Renal pelvis (tissue), 1 donor: ENCODE measurements at regions not wholly inside any gene's neighbourhood (a gene's known extent, or its start where the extent isn't known, plus 50 kb on each side); places are given as distances from the start of the nearest gene placed in this dataset.
"Not testable (repeated sequence)": the region's sequence is repeated elsewhere in the genome, so short reads cannot be mapped to it uniquely, and the experiment has no call there.

Experiments
- DNase-seq: peaks from one replicate; pipeline ENCODE4 v3.0.0-alpha.2; 2013

DNA sequence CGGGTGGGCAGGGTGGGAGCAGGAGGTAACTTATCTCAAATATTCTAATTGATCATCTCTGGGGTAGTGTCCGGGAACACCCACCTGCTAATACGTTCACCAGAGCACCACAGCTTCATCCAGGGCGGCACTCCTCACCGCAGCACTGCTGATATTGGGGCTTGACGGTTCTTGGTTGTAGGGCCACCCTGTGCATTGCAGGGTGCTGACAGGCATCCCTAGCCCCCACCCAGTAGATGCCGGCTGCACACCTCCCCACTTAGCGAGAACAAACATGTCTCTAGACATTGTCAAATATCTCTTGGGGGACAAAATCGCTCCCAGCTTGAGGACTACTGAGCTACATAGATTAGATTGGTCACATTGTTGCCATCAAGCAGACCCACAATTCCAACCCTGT, 73.9 kb upstream of the WASF3 start:
- DNase-seq = no peak

DNA sequence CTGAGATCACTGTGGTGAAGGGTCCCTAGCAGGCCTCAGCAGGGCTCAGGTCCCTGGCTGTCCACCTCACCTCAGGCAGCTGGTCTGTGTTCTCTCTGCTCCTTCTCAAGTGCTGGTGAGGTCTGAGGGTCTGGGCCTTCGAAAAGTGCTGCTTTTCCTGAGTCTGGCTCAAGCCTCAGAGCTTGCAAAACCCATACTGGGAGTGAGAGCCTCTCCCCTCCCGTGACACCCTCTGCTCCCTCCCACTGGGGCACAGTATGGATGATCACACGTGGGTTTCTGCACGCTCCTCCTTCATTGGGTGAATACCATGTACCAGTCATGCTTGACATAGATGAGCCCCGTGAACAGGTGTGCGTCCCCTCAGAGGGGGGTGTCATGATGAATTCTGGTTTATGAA, 73.3 kb upstream of the WASF3 start:
- no peak for DNase-seq

DNA sequence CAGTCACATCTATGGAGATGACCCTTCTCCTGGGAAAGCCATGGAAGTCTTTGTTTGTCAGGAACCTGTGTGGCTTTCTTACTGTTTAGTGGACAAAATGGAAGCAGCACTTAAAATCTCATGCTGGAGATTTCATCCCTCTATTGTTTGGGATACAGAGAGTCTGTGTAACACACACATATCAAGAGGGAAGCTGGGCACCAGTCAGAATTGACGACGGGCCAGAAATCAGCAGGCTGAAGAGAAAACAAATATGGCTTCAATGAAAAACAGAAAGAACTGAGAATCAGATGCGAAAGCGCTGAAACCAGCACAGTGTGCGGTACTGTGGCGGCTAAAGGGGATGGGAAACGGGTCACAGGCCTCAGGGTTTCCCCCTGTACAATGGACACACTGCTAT, 72.2 kb upstream of the WASF3 start:
- no peak for DNase-seq

DNA sequence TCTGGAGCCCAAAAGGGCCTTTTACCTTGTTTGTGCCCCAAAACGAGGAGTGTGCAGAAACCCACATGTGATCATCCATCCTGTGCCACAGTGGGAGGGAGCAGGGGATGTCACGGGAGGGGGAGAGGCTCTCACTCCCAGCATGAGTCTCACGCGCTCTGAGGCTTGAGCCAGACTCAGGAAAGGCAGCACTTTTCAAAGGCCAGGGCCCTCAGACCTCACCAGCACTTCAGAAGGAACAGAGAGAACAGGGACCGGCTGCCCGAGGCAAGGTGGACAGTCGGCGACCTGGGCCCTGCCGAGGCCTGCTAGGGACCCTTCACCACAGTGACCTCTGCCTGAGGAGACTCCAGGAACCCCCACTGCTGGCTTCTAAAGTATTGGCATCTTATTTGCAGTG, 71.7 kb upstream of the WASF3 start:
- DNase-seq = no peak

DNA sequence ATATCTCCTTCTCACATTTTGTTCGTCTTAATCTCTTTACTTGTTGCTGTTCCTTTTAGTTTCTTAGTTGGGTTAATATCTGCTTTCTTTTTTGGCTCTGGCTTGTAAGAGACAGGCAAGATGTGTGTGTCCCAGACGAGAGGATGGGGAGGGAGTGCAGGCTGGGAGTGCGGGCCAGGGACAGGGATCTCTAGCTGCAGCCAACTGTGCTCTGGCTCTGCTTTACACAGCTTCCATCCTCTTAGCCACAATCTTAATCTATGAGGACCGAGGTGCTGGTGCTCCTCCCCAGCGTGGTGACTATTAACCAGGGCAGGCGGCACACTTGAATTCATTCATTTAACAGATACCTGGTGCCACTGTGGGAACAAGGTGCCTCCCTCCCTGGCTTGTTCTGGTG, 70.9 kb upstream of the WASF3 start:
- no peak for DNase-seq

DNA sequence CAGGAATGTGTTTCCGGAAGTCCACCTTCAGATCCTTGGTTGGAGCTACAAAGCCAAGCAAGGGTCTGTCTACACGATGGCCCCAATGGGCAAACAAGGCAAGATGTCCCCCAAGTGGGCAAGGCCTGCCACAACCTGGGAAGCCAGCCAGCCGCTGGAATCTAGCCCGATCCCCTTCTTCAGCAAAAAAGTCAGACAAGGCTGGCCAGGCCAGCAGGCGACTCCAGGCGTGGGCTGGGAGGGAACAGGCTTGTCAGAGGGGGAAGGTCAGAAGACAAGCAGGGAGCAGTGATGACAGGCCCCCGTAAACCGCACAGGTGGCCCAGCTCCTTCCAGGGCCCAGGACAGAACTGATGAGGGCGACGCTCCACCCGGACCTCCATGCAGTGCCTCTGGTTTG, 69.7 kb upstream of the WASF3 start:
- no peak for DNase-seq

DNA sequence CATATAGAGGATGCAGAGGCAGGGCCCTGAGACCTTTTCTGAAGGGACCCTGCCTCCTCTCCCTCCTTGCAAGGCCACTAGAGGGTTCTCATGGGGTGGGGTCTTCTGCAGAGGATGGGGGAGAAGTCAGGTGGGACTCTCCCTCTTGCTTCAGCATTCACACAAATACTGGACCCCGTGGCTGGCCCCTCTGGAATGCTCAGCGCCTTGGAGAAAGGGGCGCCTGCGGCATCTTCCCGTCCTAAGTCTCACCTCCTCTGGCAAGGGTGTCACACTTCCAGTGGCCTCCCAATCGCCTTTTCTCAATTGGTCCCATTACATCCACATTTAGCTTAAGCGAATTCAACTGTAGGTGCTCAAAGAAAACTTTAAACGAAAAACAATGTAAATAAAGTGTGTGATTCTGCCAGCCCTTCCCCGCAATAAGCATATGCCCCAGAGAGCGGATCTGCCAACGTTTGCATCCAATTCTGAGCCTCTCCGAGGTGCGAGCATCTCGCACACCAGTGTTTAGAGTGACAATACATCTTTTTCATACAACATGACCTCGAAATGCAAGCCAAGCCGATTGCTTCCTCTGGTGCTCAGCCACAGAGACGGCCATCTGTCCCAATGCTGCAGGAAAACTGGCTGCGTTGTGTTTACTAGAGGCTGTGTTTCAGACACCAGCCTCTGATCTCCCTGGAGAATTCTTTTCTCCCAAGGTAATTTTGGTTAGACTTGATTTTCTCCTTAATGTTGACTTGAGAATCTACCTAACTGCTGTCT, 69.1 kb upstream of the WASF3 start:
- no peak for DNase-seq

DNA sequence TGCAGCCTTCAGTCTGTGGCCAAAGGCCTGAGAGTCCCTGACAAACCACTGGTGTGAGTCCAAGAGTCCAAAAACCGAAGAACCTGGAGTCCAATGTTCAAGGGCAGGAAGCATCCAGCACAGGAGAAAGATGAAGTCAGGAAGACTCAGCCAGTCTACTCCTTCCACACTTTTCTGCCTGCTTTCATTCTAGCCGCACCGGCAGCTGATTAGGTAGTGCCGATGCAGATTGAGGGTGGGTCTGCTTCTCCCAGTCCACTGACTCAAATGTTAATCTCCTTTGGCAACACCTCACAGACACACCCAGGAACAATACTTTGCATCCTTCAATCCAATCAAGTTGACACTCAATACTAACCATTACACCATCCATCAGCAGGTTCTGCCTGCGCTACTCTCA, 65.2 kb upstream of the WASF3 start:
- not testable (repeated sequence) for DNase-seq

DNA sequence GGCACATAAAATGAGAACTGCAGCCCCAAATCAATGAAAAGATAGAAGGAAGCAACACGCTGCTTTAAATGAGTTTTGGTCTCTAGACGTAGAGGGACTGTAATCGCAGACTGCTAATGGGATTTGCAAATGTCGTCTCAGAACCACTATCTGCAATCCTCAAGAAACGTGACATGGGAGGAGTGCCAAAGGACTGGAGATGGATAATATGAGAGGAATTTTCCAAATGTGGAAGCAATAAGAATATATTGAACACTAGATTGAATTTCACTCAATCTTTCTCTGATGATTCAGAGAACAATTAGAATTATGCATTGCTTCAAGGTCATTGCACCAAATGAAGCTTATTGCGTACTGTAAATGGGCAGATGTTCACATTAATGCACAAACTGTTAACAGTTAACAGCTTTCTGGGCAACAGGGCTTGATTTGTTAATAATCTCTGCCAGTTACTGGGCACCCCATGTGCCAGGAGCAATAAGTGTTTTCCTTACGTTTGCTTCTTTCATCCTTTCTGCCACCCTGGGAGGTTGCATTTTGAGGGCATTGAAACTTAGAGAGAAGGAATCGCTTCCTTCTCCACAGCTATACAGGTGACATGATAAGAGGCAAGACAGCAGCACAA, 62.8 kb upstream of the WASF3 start:
- DNase-seq = no peak

DNA sequence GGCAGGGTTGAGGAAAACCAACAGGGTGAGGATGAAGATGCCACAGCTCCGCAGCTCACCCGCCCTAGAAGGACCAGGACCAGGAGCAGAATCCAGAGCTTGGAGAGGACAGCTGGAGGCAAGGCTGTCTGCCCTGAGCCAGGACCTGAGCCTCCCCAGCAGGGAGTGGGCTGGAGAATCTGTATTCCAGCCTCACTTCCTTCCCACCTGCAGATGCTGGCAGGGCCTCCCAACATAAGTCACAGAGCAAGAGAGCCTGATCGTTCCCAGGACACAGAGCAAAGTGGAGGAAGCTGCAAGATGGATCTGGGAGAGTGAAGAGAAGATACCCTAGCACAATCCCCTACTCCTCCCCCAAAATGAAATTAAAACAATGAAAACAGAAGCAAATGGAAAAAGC, 61.7 kb upstream of the WASF3 start:
- DNase-seq = no peak

DNA sequence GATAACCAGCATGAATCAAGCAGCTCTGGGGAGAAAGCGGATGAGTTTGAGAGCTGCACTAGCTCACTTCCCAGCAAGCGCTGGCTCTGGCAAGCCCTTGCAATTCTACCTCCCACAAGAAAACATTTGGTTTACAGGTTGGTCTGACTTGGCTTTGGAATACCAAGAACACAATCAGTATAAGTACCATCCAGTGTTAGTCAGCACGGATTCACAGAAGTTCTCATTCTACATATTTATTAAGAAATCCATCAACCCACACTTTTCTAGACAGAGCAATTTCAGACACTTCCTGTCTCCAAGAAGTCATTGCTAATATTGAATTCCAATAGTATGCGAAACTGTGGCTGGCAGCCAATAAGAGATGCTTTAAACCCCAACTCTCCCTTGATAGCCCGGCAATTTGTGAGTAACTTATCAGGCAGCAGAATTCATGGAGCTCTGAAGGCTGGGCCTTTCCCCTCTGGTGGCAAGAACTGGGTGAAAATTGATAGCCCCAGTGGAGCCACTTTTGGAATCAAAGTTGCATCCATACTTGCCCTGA, 59.4 kb upstream of the WASF3 start:
- DNase-seq = no peak

DNA sequence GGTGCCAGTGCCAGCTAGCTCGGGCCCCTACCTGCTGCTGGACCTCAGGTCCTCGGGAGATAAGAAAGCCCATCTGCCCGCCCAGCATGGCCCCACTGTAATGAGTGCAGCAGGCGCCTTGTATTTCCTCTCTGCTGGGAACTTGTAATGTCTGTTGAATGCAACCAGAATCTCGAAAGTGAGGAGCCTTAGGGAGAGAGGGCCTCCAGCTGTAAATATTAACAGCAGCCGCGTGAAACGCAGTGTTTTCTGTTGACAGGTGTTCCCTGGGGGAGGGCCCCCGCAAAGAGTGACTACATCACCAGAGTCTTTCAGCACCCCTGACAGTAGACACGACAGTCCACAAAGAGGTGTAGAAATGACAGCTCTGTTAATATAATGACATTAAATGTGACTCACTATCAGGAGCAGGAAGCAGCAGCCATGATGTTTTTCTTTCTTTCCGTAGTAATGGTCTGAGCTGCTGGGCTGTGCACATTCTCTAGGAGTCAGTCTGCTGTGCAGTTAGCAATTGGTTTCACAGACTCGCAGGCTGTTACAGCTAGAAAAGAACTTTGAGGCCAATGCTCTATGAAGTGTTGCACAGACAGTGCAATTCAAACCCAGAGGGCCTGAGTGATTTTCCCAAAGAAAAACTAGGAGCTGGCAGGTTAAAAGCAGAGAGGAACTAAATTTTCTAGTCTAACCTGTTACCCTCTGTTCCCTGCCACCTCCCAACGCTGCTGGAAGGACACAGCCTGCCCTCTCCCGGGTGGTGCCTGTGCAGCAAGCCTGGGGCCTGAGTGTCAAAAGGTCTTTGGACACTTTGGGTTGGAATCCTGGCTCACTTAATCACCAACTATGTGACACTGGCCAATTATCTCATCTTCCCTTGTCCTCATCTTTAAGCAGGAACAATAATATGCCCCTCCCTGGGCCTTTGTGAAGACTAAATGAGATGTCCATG, 58.6 kb upstream of the WASF3 start:
- DNase-seq = no peak

DNA sequence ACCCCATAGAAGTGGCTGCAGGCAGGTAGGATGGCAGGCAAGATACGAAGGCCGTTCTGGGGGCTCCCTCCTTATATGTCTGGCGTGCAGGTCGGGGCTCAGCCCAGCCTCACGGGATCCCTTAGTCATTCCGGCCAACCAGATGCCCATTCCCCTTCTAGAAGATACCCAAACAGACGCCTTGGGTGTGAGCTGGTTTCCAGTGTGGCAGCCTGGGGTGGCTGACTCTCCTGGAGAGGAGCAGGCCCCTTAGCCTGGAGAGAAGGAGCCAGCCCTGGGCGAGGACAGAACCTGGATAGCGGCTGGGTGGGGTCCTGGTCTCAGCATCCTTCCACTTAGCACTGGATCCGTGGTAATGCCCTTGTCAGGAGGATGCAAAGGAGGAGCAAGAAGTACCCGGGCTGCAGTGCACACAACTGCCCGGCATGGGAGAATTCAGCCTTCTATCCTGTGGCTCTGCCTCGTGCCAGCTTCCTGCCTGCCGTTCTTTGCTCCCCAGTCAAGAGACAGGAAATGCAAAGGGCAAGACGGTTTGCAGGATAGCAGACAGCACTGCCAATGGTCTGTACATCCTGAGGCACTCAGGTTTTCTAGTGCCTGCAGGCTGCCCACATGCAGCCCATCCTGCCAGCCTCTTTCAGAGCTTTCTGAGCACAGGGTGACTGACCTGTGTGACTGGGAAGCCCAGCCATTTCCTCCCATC, 56.7 kb upstream of the WASF3 start:
- no peak for DNase-seq

DNA sequence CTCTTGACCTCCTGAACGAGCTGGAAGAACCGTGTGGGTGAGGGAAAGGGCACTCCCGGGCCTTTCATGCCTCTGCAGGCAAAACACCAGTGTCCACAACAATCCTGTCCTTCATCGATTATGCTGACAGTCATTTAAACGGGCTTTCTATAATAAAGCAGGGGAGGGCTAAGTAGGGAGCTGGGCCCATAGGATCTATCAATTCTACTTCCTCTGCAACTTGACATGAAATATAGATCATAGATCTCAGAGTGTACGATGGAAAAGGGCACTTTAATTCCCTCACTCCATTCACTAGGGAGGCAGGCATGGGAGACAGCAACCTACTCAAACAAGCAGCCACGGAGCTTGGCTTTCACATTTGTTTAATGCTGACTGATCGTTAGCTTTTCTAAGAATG, 55.8 kb upstream of the WASF3 start:
- DNase-seq = no peak

DNA sequence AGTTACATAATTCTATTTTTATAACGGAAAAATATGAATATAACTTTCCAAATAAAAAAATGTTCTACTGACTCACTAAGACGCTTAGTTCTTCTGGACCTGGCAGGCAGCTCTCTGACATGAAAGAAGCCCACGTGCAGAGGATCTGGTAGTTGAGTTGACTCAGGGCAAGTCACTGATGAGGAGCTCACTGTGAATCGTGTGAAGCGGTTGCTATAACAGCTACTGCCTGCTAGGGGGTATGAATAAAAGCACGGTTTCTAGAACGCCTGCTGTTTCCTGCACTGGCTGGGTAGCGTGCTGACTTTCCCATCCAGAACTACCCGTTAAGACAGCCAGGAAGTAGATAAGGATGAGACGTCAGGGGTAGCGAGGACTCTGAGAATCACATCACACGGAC, 54.7 kb upstream of the WASF3 start:
- no peak for DNase-seq

DNA sequence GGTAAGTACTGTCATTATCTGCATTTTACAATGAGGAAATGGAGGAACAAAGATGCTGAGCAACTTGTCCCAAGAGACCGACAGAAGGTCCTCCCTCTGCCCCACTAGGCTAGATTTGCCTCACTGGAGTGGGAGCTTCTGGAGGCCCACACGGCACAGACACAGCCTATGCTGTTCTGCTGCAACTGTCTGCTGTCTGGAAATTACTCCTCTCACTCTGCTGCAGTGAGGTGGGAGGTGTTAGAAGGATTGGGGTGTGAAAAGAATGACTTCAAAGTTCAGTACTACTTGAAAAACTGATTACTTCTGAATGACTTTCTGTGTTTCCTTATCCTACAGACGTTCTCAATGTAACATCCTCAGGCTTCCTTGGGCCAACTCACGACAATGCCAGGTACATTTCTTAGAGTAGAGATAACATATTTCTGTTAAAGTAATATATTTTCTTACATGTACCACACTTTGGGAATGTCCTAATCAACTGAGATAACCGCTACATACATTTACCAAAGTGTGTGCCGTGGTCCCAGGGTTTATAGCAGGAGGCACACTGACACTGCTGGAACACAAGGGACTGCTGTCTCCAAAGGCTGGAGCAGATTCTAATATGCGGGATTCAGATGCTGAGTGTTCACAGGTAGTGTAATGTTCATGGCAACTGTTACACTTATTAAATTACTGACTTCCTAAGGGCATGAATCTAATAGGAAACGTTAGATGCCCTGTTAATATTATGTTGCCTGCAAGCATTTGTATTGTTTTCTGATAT, 53.5 kb upstream of the WASF3 start:
- no peak for DNase-seq
